Muscle of arm (tissue), 1 donor: ENCODE measurements at regions not wholly inside any gene's neighbourhood (a gene's known extent, or its start where the extent isn't known, plus 50 kb on each side); places are given as distances from the start of the nearest gene placed in this dataset.
A peak's percentile ranks its signal among the peaks of the same experiment; 100 is the strongest.
"Not testable (repeated sequence)": the region's sequence is repeated elsewhere in the genome, so short reads cannot be mapped to it uniquely, and the experiment has no call there.

Source experiments
- DNase-seq: peaks from one replicate; pipeline ENCODE4 v3.0.0-alpha.2; 2013

GRCh38 chr6:101113468-101114260 is 232.5 kb upstream of the ASCC3 start:
- no peak for DNase-seq

- peak; percentile 15 for DNase-seq
Observed at GRCh38 chr6:101114703-101115102, 233.6 kb upstream of the ASCC3 start.

- DNase-seq: no peak
Observed at GRCh38 chr6:101116337-101116736, 235.2 kb upstream of the ASCC3 start.

GRCh38 chr6:101117393-101118135 is 236.4 kb upstream of the ASCC3 start:
- no peak for DNase-seq

DNA sequence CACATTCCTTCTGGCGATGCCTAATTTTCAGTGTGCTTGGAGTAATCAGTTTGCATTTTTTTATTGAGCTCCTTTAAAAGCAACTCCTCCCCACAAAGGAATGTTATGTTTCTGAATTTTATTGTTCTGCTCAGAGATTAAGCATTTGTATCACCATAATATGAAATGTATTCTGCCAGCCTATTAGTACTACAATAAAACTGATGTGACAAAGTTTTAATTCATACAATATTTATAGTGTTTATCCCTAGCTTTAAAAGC is 236.9 kb upstream of the ASCC3 start:
- no peak for DNase-seq

- no peak for DNase-seq
Observed at GRCh38 chr6:101120747-101121146, 239.6 kb upstream of the ASCC3 start.

GRCh38 chr6:101125380-101125971 is 244.3 kb upstream of the ASCC3 start:
- no peak for DNase-seq

DNA sequence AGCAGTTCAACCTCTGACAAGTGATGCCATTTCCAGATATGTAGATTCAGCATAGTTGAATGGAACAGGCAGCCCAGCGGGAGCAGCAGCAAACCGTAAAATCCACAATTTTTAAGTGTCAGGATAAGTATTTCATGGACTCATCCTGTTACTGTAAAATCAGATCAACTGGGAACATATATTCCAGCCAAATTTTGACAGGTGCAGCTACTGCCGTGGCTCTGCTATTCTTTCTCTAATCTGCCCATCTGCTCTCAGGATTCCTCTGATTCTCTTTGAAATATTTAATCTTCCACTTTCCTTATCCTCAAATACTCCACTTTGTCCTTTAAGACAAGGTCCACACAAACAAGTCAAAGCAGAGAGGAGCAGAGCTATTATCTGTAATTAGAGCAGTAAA is 245.4 kb upstream of the ASCC3 start:
- no peak for DNase-seq

DNA sequence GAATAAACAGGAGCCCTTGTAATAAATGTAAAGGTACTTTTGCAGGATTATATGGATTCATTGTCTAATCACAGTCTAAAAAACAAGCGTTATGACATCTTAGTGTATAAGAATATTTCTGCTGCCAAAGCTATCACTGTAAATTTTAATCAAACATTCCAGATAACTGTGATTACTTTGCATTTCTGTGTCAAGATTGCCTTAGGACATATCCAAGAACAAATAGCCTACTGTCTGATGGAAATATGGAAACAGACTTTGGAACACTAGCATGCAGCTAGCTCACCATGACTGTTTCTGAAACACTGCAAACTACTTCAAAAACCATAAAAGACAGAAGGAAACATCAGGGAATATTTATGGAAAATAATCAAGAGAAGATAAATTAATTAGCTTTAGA is 248.7 kb upstream of the ASCC3 start:
- DNase-seq: no peak

- DNase-seq: no peak
Observed at GRCh38 chr6:101146389-101146788, 247.1 kb upstream of the GRIK2 start.

DNA sequence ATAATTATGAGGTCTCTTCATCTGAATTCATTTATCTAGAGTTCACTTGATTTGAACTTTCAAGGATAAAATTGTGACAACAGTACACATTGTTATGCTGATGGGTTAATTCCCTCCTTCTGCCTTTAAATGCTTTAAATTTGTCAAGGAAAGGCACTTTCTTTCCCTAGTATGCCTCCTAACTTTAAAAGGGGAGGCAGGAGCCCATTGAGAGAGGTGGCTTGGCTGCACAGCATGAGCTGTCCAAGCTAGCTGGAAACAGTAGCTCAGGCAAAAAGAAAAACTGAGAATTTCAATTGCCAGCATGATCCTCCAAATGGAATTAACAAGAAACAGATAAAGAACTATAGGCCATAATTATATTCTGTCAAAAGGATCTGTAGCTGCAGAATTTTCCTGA is 243.3 kb upstream of the GRIK2 start:
- DNase-seq: no peak

- not testable (repeated sequence) for DNase-seq
Observed at GRCh38 chr6:101157638-101158037, 235.9 kb upstream of the GRIK2 start.

DNA sequence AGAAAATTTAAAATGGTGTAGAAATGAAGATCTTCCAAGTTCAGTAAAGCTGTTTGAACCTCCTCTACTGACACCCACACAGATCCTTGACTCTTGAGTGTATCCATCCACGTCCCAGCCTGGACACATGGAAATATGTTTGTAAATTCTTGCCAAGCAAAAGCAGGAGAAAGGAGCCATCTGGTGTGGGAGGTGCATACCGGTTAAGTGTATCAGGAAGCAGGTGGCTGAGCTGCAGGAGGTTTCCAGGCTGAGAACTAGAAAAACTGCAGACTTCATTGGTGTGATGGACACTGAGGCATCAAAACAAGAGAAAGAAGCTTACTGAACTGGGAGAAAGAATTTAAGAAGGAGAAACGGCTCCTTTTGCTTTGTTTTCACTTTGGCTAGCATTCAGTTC is 229.9 kb upstream of the GRIK2 start:
- no peak for DNase-seq

DNA sequence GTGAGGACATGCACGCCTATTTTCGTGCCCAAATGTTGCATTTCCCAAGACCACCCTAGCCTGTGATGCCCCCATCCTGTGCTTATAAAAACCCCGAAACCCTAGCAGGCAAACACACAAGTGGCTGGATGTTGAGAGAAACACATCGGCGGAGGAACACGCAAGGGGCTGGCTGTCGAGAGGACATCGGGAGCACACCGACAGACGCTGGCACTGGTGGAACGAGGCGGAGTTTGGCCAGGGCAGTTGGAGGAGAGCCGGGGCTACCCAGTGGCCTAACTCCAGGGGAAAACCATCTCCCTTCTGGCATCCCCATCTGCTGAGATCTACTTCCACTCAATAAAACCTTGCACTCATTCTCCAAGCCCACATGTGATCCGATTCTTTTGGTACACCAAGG is 225.9 kb upstream of the GRIK2 start:
- DNase-seq: no peak

DNA sequence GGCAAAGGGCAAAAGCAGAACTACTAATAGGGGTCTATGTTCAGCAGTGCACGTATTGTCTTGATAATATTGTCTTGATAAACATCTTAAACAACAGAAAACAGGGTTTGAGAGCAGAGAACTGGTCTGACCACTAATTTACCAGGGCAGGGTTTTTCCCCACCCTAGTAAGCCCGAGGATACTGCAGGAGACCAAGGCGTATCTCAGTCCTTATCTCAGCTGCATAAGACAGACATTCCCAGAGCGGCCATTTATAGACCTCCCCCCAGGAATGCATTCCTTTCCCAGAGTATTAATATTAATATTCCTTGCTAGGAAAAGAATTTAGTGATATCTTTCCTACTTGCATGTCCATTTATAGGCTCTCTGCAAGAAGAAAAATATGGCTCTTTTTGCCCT is 222.5 kb upstream of the GRIK2 start:
- not testable (repeated sequence) for DNase-seq

GRCh38 chr6:101178748-101179147 is 214.8 kb upstream of the GRIK2 start:
- DNase-seq: no peak

GRCh38 chr6:101181006-101181405 is 212.5 kb upstream of the GRIK2 start:
- no peak for DNase-seq

- DNase-seq: not testable (repeated sequence)
Observed at GRCh38 chr6:101188285-101188798, 205.2 kb upstream of the GRIK2 start.

DNA sequence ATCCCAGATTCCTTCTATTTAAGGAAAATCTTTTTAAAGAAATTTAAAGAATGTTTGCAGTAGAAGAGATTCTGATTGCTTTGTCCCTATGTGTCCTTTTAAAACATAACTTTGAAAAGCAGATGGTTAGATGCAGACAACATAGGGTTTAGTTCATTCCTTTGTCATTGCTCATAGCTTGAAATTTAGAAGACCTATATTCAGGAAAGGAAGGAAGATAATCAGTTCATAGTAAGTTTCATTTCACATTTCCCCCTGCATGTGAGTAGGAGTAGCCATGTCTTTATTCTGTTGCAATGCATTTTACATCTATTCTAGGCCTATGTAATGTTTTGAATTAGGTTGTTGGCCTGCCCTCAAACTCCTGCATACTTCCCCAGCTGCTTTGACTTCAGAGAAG is 197.9 kb upstream of the GRIK2 start:
- DNase-seq: peak; percentile 4

- DNase-seq: no peak
Observed at GRCh38 chr6:101199441-101199840, 194.1 kb upstream of the GRIK2 start.

GRCh38 chr6:101202867-101203374 is 190.6 kb upstream of the GRIK2 start:
- DNase-seq: no peak

GRCh38 chr6:101203664-101204063 is 189.8 kb upstream of the GRIK2 start:
- no peak for DNase-seq

GRCh38 chr6:101208152-101208551 is 185.4 kb upstream of the GRIK2 start:
- no peak for DNase-seq
